Adrenal gland (tissue), 5 donors: ENCODE measurements at regions not wholly inside any gene's neighbourhood (a gene's known extent, or its start where the extent isn't known, plus 50 kb on each side); places are given as distances from the start of the nearest gene placed in this dataset.

Source experiments
- POLR2A ChIP-seq, 2 donors: fragments of 450-650 bp; IDR thresholded peaks; one replicate each; pipeline ENCODE4 v1.6.1; 2017; ENCODE audit warnings: antibody characterized with exemption in 2 of 2, mild to moderate bottlenecking in 2 of 2, moderate library complexity in 1 of 2
- TF ChIP-seq, protein P1 (sequence below), 6 experiments: fragments of 450-650 bp in 4 of 6; fragments of 200-600 bp in 2 of 6; sonication (generic) in 1 of 6; IDR thresholded peaks; 1 replicate in 5 of 6; 2 replicates in 1 of 6; pipeline versions ENCODE4 v1.5.1 to v1.8.0; 2016 to 2021; ENCODE audit warnings: antibody characterized with exemption in 6 of 6, mild to moderate bottlenecking in 2 of 6, moderate library complexity in 1 of 6
- donor health status: DM: no; HTN: no; CAD: no.

DNA sequence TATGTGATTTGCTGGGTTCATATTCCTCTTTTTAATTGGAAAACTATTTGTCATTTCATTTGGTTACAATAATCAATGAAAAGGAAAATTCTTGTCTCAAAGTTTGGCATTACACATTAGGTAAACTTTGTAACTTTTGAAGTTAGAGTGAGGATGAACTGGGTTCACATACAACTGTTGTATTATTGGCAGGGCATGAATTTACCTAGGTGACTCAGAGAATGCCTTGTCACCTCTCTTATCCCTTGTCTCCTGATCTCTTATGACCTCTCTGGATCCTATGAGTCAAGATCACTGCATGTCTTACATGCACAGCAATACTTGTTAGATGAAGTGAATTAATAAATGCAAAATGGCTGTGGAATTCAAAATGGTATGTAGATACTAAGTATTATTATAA is 563.4 kb upstream of the GCFC2 start:
- no peak for TF ChIP-seq POLR2A (IDR thresholded peaks at IDR 0.05)
- TF ChIP-seq, protein P1, sequence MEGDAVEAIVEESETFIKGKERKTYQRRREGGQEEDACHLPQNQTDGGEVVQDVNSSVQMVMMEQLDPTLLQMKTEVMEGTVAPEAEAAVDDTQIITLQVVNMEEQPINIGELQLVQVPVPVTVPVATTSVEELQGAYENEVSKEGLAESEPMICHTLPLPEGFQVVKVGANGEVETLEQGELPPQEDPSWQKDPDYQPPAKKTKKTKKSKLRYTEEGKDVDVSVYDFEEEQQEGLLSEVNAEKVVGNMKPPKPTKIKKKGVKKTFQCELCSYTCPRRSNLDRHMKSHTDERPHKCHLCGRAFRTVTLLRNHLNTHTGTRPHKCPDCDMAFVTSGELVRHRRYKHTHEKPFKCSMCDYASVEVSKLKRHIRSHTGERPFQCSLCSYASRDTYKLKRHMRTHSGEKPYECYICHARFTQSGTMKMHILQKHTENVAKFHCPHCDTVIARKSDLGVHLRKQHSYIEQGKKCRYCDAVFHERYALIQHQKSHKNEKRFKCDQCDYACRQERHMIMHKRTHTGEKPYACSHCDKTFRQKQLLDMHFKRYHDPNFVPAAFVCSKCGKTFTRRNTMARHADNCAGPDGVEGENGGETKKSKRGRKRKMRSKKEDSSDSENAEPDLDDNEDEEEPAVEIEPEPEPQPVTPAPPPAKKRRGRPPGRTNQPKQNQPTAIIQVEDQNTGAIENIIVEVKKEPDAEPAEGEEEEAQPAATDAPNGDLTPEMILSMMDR (IDR thresholded peaks at IDR 0.05): no peak
